IMR-90 (cell line): ENCODE measurements at regions not wholly inside any gene's neighbourhood (a gene's known extent, or its start where the extent isn't known, plus 50 kb on each side); places are given as distances from the start of the nearest gene placed in this dataset.

Experiments
- ATAC-seq: fragments of 200-7000 bp; cut with Tn5 transposase; 2 replicates; pipeline ENCODE4 v1.9.1; 2020; ENCODE audit warnings: low read depth, mild to moderate bottlenecking, moderate library complexity
- BruUV-seq: library from RNA; stranded (reverse); fragments of 400-500 nt; replicated peaks from 2 replicates; lab custom pipeline; 2021; lab: Mats Ljungman, UMichigan
- CTCF ChIA-PET: fragments of 300-600 bp; formaldehyde crosslinking; extraction: SDS; loops from one replicate; lab custom pipeline; 2021; ENCODE audit warnings: antibody characterized with exemption; lab: Yijun Ruan, JAX
- POLR2A ChIA-PET: fragments of 300-600 bp; sonication (Branson Sonifier 250); formaldehyde crosslinking; loops from one replicate; lab custom pipeline; 2022; ENCODE audit warnings: antibody characterized with exemption; ENCODE audit not compliant: unreplicated experiment; lab: Charles Lee
- DNase-seq: peaks from one replicate; pipeline ENCODE4 v3.0.0; 2013
- H2AFZ ChIP-seq: replicated peaks from 2 replicates; pipeline ENCODE3; 2013; ENCODE audit warnings: low read length, mild to moderate bottlenecking; ENCODE audit not compliant: poor library complexity
- H2AK5ac ChIP-seq: 2 replicates; pipeline ENCODE4 v1.6.1; 2013; ENCODE audit warnings: low read depth, low read length, inconsistent platforms
- H2AK9ac ChIP-seq: replicated peaks from 2 replicates; pipeline ENCODE3; 2013; ENCODE audit warnings: mild to moderate bottlenecking, low read depth, low read length, moderate library complexity; ENCODE audit not compliant: poor library complexity
- H2BK120ac ChIP-seq: 2 replicates; pipeline ENCODE4 v1.6.1; 2013; ENCODE audit warnings: low read depth, low read length, inconsistent platforms
- H2BK15ac ChIP-seq: 3 replicates; pipeline ENCODE4 v1.6.1; 2013; ENCODE audit warnings: low read depth, low read length, inconsistent platforms
- H2BK20ac ChIP-seq: 2 replicates; pipeline ENCODE4 v1.6.1; 2013; ENCODE audit warnings: low read depth, mild to moderate bottlenecking, inconsistent platforms, low read length, moderate library complexity
- H2BK5ac ChIP-seq: 2 replicates; pipeline ENCODE4 v1.6.1; 2013; ENCODE audit warnings: mild to moderate bottlenecking, low read depth, low read length, inconsistent platforms; ENCODE audit not compliant: poor library complexity, severe bottlenecking
- H3K14ac ChIP-seq: replicated peaks from 2 replicates; pipeline ENCODE4 v1.6.1; 2013; ENCODE audit warnings: low read depth, low read length, inconsistent platforms
- H3K18ac ChIP-seq: 2 replicates; pipeline ENCODE4 v1.6.1; 2013; ENCODE audit warnings: low read depth, low read length, control low read depth
- H3K23ac ChIP-seq: 2 replicates; pipeline ENCODE4 v1.6.1; 2013; ENCODE audit warnings: low read depth, low read length, inconsistent platforms
- H3K27ac ChIP-seq: 2 replicates; pipeline ENCODE4 v1.5.1; 2013; ENCODE audit warnings: mild to moderate bottlenecking, control low read depth, low read length; ENCODE audit not compliant: insufficient read depth
- H3K27me3 ChIP-seq: 2 replicates; pipeline ENCODE4 v1.6.1; 2013; ENCODE audit warnings: low read length; ENCODE audit not compliant: control insufficient read depth, insufficient read depth
- H3K36me3 ChIP-seq: 2 replicates; pipeline ENCODE4 v1.6.1; 2013; ENCODE audit warnings: low read length, mixed read lengths; ENCODE audit not compliant: control insufficient read depth, insufficient read depth
- H3K4ac ChIP-seq: 2 replicates; pipeline ENCODE4 v1.6.1; 2013; ENCODE audit warnings: low read depth, low read length, inconsistent platforms
- H3K4me1 ChIP-seq: 2 replicates; pipeline ENCODE4 v1.6.1; 2013; ENCODE audit warnings: low read length, mixed read lengths; ENCODE audit not compliant: control insufficient read depth, insufficient read depth
- H3K4me2 ChIP-seq: 2 replicates; pipeline ENCODE4 v1.6.1; 2013; ENCODE audit warnings: low read depth, mild to moderate bottlenecking, control low read depth, low read length, moderate library complexity
- H3K4me3 ChIP-seq: 2 replicates; pipeline ENCODE4 v1.5.1; 2013; ENCODE audit warnings: low read depth, mild to moderate bottlenecking, control low read depth, low read length, moderate library complexity; ENCODE audit not compliant: insufficient read depth
- H3K56ac ChIP-seq: 2 replicates; pipeline ENCODE4 v1.6.1; 2013; ENCODE audit warnings: low read length, inconsistent platforms; ENCODE audit not compliant: insufficient read depth; ENCODE audit errors: extremely low read depth
- H3K79me1 ChIP-seq, 2 experiments: 2 replicates each; pipeline ENCODE4 v1.6.1; 2013; ENCODE audit warnings: low read length in 2 of 2, inconsistent platforms in 1 of 2, low read depth in 1 of 2
- H3K9ac ChIP-seq: 2 replicates; pipeline ENCODE4 v1.6.1; 2013; ENCODE audit warnings: low read depth, low read length, control low read depth
- H3K9me1 ChIP-seq: 2 replicates; pipeline ENCODE4 v1.6.1; 2013; ENCODE audit warnings: low read length, inconsistent platforms; ENCODE audit not compliant: insufficient read depth
- H3K9me3 ChIP-seq: 2 replicates; pipeline ENCODE4 v1.6.1; 2013; ENCODE audit warnings: low read length; ENCODE audit not compliant: control insufficient read depth, insufficient read depth
- H4K20me1 ChIP-seq: 2 replicates; pipeline ENCODE4 v1.6.1; 2013; ENCODE audit warnings: low read length, inconsistent platforms; ENCODE audit not compliant: insufficient read depth
- H4K5ac ChIP-seq: 2 replicates; pipeline ENCODE4 v1.6.1; 2013; ENCODE audit warnings: mild to moderate bottlenecking, low read depth, low read length, control low read depth
- H4K8ac ChIP-seq, 2 experiments: 2 replicates each; pipeline ENCODE4 v1.6.1; 2013; ENCODE audit warnings: low read depth in 2 of 2, low read length in 2 of 2, control low read depth in 1 of 2, inconsistent platforms in 1 of 2
- H4K91ac ChIP-seq: 2 replicates; pipeline ENCODE4 v1.6.1; 2013; ENCODE audit warnings: low read depth, low read length, inconsistent platforms; ENCODE audit not compliant: insufficient read depth
- BHLHE40 ChIP-seq: fragments of 150-350 bp; IDR thresholded peaks from 2 replicates; pipeline ENCODE4 v1.6.1; 2016; ENCODE audit warnings: mild to moderate bottlenecking, low read depth, low read length
- CEBPB ChIP-seq: IDR thresholded peaks from 2 replicates; pipeline ENCODE4 v1.6.1; 2012; ENCODE audit warnings: low read depth, low read length, improper control_type of control experiment
- FOS ChIP-seq: fragments of 150-350 bp; IDR thresholded peaks from 2 replicates; pipeline ENCODE4 v1.6.1; 2016; ENCODE audit warnings: low read depth, low read length
- MAFK ChIP-seq: IDR thresholded peaks from 2 replicates; pipeline ENCODE4 v1.6.1; 2012; ENCODE audit warnings: low read depth, low read length, improper control_type of control experiment
- NFE2L2 ChIP-seq: fragments of 150-350 bp; IDR thresholded peaks from 2 replicates; pipeline ENCODE4 v1.6.1; 2016; ENCODE audit warnings: low read depth, mild to moderate bottlenecking, low read length
- POLR2A ChIP-seq: IDR thresholded peaks from 2 replicates; pipeline ENCODE4 v1.6.1; 2012; ENCODE audit warnings: mild to moderate bottlenecking, low read depth, low read length
- RFX5 ChIP-seq: IDR thresholded peaks from 2 replicates; pipeline ENCODE4 v1.8.0; 2012; ENCODE audit warnings: low read depth, mild to moderate bottlenecking, low read length, moderate library complexity
- WGBS, 2 experiments: methylation state at CpG; one replicate each; pipeline versions ENCODE4 v1.1.5 to v1.1.7; 2013; ENCODE audit warnings: missing lambda C conversion rate in 2 of 2; ENCODE audit not compliant: insufficient read length in 1 of 2; ENCODE audit errors: extremely low coverage in 2 of 2; 5-methylcytosine and 5-hydroxymethylcytosine counted together
- dilution Hi-C: fragments of 300-500 bp; cut with HindIII; formaldehyde crosslinking; loops from one replicate; pipeline ENCODE4 v1.14.3; 2018; ENCODE audit warnings: low sequenced_read_pairs; ENCODE audit not compliant: unreplicated experiment
- in situ Hi-C: fragments of 300-500 bp; cut with MboI; formaldehyde crosslinking; loops from 3 replicates; pipeline ENCODE4 v1.14.3; 2019; ENCODE audit warnings: low sequenced_read_pairs, inconsistent platforms, mixed read lengths
- intact Hi-C: fragments of 100-400 bp; cut with micrococcal nuclease; formaldehyde crosslinking; loops from 2 replicates; pipeline ENCODE4 v1.10.0; 2022
- TF ChIP-seq, protein P1 (sequence below): fragments of 150-350 bp; IDR thresholded peaks from 2 replicates; pipeline ENCODE4 v1.6.1; 2017; ENCODE audit warnings: mild to moderate bottlenecking, antibody characterized with exemption, low read length, low read depth
- TF ChIP-seq, protein P2 (sequence below): conservative IDR thresholded peaks from 2 replicates; pipeline ENCODE4 v1.5.1; 2012; ENCODE audit warnings: mild to moderate bottlenecking, low read depth, low read length, improper control_type of control experiment

DNA sequence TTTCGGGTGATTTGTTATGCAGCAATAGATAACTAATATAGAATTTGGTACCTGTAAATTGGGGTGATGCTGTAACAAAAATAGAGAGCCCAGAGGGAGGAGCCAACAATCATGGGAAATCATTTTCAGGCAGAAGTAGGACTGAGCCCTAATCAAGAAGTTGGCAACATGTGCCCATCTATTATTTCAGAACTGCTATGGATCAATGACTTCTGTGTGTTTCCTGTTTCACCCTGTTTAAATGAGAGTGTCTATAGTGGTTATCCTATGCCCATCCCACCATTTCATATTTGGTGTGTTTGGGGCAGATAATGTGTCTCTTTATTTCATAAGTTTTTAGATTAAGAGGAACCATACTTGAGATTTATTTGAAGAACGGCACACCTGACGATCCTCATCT lies 330.8 kb upstream of the CITED2 start:
- Histone ChIP-seq H3K9ac (no peak overlapping the region), H3K56ac (no peak overlapping the region), H3K9me1 (0 out of 2 replicates have a peak, but pooled peaks cover 4% of the 10 kb centered on the region), H3K27ac (no peak overlapping the region), H4K20me1 (no peaks in the 10 kb centered on the region), H3K14ac (no peak overlapping the region), H4K5ac (no peak overlapping the region), H2BK5ac (no peak overlapping the region), H4K8ac (no peak overlapping the region), H2AK9ac (no peak overlapping the region), H3K36me3 (no peaks in the 10 kb centered on the region), H3K79me1 (no peaks in the 10 kb centered on the region), H2BK120ac (no peak overlapping the region), H2AFZ (no peak overlapping the region), H2BK20ac (no peak overlapping the region), H2AK5ac (no peak overlapping the region), H2BK15ac (no peak overlapping the region), H4K91ac (no peak overlapping the region), H3K18ac (no peak overlapping the region), H3K4me3 (no peak overlapping the region), H3K9me3 (no peaks in the 10 kb centered on the region), H3K23ac (no peak overlapping the region), H3K4me2 (no peak overlapping the region), H3K4ac (no peak overlapping the region), H3K4me1 (peaks cover 5% of the 10 kb centered on the region; the same call in 1 of the 2 replicates), H3K27me3 (no peaks in the 10 kb centered on the region)
- no peak for TF ChIP-seq RFX5
- no peak for TF ChIP-seq FOS
- no peak for TF ChIP-seq BHLHE40
- no peak for TF ChIP-seq POLR2A
- TF ChIP-seq, protein P1, sequence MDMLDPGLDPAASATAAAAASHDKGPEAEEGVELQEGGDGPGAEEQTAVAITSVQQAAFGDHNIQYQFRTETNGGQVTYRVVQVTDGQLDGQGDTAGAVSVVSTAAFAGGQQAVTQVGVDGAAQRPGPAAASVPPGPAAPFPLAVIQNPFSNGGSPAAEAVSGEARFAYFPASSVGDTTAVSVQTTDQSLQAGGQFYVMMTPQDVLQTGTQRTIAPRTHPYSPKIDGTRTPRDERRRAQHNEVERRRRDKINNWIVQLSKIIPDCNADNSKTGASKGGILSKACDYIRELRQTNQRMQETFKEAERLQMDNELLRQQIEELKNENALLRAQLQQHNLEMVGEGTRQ, result no peak
- TF ChIP-seq CEBPB, result no peak
- no peak for TF ChIP-seq NFE2L2
- TF ChIP-seq, protein P2, sequence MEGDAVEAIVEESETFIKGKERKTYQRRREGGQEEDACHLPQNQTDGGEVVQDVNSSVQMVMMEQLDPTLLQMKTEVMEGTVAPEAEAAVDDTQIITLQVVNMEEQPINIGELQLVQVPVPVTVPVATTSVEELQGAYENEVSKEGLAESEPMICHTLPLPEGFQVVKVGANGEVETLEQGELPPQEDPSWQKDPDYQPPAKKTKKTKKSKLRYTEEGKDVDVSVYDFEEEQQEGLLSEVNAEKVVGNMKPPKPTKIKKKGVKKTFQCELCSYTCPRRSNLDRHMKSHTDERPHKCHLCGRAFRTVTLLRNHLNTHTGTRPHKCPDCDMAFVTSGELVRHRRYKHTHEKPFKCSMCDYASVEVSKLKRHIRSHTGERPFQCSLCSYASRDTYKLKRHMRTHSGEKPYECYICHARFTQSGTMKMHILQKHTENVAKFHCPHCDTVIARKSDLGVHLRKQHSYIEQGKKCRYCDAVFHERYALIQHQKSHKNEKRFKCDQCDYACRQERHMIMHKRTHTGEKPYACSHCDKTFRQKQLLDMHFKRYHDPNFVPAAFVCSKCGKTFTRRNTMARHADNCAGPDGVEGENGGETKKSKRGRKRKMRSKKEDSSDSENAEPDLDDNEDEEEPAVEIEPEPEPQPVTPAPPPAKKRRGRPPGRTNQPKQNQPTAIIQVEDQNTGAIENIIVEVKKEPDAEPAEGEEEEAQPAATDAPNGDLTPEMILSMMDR, result no peak
- no peak for TF ChIP-seq MAFK
- in situ Hi-C loops (no loop called here), dilution Hi-C loops (no loop called here), intact Hi-C loops (loop anchor here (5.0 kb wide), 1 partner anchor 98 kb away; no protein-coding TSS in a partner anchor)
- CTCF ChIA-PET, result no interaction called here
- ATAC-seq, result no peak
- POLR2A ChIA-PET, result no interaction called here
- DNase-seq, result no peak
- BruUV-seq, result no TSS peak
- no CpG with 5 or more reads among the region's 3 CpGs for WGBS, 2 experiments
